NCI-H345 (cell line): ENCODE measurements at regions not wholly inside any gene's neighbourhood (a gene's known extent, or its start where the extent isn't known, plus 50 kb on each side); places are given as distances from the start of the nearest gene placed in this dataset.

Experiments
- DNase-seq: peaks from one replicate; lab custom pipeline; 2025; lab: John Stamatoyannopoulos, UW

GRCh38 chr1:56189946-56190805 is 389.2 kb downstream of the PLPP3 start:
- no peak for DNase-seq

- no peak for DNase-seq
Observed at GRCh38 chr1:56189454-56189853, 389.9 kb downstream of the PLPP3 start.

- no peak for DNase-seq
Observed at GRCh38 chr1:56188855-56189254, 390.5 kb downstream of the PLPP3 start.

DNA sequence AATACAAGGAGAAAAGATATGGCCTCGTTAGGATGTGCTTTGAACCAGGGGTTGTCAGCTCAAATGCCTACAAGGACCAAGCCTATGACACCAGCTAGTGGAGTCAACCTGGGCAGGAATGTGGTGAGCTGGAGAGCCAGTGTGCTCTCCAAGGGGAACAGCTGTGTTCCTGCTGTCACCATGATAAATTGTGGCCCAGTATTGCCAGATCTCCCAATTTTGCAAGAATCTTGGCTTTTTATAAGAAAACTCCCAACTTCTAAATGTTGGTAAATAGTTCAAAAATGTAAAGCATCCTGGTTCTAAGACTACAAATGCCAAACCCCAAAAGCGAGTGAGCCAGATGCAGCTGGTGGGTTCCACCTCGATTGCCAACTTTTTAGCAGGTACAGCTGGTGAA is 391.1 kb downstream of the PLPP3 start:
- no peak for DNase-seq

- DNase-seq = no peak
Observed at GRCh38 chr1:56187405-56187804, 392.0 kb downstream of the PLPP3 start.

- DNase-seq = no peak
Observed at GRCh38 chr1:56185493-56185892, 393.9 kb downstream of the PLPP3 start.

GRCh38 chr1:56183151-56183550 is 396.2 kb downstream of the PLPP3 start:
- DNase-seq = no peak

DNA sequence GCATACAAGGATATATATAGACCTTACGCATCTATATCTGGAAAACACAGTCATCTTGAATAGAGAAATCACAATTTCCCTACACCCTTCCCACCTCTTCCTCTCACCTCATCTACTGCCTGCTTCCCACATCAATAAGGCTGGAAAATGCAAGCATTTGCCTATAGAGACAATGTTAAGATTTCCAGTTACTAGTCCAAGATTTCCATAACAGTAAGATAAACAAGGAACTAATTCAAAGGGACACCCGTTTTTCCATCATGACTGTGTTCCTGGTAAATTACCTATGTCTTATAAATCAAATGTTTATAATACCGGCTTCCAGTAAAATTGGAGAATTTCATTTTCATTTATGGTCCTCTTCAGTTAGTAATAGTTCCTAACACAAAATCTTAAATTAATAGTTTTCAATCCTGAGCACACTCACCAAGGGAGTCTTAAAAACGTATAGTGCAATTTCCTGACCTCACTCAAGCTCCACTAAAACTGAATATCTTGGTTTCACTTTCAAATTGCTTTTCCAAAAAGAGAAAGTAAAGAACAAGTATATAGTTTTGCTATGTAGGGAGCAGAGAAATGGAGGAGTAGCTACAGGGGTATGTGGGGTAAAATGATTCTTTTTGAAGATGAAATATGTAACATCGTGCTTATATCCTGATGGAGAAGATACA is 398.7 kb downstream of the PLPP3 start:
- DNase-seq = no peak

- DNase-seq = no peak
Observed at GRCh38 chr1:56179543-56179942, 399.8 kb downstream of the PLPP3 start.

GRCh38 chr1:56175211-56175610 is 404.2 kb downstream of the PLPP3 start:
- DNase-seq = no peak

- DNase-seq = no peak
Observed at GRCh38 chr1:56174176-56174885, 405.0 kb downstream of the PLPP3 start.

DNA sequence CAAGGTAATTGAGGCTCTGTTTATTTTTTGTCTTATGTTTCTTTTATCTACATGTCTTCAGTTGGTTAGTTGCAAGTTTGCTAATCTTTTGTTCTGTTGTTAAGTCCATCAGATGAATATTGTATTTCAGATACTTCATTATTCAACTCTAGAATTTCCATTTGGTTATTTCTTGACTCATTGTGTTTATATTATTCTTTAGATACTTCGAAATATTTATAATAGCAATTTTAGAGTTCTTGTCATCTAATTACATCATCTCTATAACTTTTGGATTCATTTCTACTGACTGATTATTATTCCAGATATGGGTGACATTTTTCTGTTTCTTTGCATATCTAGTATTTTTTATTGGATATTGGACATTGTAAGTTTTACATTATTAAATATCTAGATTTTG is 405.6 kb downstream of the PLPP3 start:
- no peak for DNase-seq

GRCh38 chr1:56171670-56172069 is 407.7 kb downstream of the PLPP3 start:
- DNase-seq = no peak

DNA sequence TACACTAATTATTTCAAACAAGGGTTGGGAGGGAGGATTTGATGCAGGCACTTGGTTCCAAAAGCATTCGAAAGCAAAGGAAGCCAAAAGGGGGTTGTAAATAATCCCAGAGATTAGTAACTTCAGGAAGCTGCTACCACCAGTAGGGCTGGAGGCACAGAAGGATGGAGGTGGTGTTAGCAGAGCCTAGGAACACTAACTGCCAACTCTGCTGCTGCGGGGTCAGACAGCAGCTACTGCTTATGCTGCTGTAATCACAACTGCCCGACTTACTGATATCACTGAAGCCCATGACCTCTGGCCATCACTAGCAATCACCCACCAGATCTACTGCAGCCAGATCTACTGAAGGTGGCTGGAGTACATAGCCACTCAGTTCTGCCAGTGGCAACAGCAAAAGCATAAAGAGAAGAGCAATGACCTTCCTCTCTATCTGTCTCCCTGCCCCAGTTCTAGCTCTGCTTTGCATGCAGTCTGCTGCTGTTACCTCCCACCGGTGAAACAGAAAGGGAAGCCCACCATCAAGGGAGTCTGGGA is 408.5 kb downstream of the PLPP3 start:
- DNase-seq = no peak

- no peak for DNase-seq
Observed at GRCh38 chr1:56169856-56170255, 409.5 kb downstream of the PLPP3 start.

DNA sequence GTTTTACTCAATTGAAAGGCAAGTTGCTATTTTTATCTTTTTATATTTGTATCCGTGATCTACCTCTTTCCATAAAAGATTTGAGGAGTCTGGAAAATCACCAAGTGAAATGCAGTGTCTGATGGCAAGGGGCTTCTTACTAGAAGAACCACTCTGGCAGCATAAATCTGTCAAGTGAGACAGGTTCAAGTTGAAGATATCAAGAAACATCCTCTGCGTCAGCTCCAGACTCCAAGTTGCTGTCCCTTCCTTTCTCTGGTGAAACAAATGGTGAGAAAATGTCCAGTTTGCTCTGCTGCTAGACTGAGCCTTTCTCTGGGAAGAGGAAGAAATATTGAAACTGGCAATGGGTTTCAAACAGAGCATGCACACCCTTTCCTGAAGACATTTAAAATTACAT is 411.2 kb downstream of the PLPP3 start:
- DNase-seq = no peak

DNA sequence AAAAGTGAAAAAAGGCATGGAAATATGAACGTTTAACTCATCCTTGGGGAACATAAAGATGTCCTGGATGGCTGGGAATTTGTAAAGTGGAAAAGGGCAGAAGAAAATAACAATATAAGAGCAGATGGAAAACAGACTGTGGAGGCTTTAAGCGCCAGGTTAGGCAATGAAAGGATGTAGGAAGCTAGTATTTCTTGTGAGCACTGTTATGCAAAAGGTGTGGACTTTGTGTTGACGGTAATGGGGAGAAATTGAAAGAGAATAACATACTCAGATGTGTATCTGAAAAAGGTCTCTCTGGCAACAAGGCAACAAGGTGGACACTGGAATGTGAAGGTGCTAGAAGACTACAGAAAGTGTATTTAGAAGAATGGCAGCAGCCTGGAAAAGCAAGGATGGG is 411.8 kb downstream of the PLPP3 start:
- no peak for DNase-seq

DNA sequence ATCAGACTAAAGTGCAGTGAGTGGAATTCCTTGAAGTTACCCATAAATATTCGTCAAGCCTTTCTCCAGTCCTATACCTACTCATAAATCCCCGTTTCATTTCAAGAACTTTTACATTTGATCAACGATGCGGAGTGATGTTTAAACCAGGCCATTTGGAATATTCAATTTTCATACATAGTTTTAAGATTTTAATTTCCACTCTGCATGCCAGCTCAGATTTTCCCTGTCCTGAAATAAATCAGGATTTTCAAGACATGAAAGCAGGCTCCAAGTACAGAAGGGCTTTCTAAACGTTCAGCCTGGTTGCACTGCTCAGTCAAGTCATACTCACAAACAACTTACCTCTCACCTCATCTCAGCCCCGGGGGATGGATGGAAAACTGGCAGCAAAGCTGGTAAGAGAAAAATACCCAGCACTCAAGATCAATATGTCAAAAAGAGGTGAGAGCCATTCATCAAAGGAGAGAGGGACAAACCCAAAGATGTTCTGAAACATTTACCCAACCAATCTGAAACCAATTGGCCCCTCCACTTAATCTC is 418.5 kb downstream of the PLPP3 start:
- no peak for DNase-seq

- DNase-seq = no peak
Observed at GRCh38 chr1:56156971-56157876, 422.1 kb downstream of the PLPP3 start.

DNA sequence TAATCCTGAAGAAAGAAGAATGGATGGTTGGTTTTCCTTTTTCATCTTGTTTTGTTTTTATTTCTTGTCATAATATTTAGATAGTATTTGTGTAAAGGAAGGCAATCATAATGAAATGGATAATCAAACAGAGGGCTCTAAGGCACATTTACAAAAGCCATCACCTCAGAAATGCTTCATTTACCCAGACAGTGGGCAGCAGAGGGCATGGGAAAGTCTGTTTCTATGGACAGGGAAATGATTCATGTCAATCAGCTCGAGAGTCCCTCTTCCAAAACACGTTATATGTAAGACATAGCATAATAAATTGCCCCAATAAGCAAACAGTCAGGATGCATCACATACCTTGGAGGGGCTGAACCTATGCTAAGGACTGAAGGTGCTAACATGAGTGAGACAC is 426.1 kb downstream of the PLPP3 start:
- no peak for DNase-seq

DNA sequence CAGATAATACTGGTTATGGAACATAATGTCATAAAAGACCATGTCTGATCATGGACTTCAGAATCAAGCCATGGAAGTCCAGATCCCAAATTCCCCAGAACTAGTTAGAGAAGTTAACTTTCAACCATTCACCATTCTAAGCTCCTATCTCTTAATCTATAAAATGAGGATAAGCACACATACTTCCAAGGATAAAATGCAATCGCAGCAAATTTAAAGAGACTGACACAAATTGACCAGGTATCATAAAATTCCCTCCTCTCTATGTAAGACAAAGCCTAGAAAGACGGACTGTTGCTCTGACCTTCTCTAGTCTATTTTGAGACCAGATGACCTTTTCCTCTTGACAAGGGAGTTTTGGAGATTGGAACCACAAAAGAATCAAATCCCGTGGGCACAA is 426.7 kb downstream of the PLPP3 start:
- DNase-seq = no peak
